ENCODE measurements at regions not wholly inside any gene's neighbourhood (a gene's known extent, or its start where the extent isn't known, plus 50 kb on each side); places are given as distances from the start of the nearest gene placed in this dataset.

DNA sequence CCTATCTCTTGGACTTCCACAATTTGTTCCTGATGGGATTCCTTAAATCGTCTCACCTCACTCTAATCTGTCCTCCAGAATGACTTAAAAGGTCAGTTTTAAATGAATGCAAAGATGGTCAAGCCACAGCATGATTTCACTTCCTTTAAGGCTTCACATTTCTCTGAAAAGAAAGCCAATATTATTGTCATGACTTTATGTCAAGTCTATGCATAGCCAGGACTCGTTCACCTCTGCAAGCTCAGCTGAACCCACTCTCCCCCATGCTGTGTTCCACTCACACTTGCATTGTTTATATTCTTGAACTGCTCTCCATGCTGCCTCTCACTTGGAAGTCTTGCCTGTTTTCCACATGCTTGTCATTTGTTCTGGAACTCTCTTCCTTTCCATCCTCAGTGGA lies 298.4 kb upstream of the MMADHC start:
- TF ChIP-seq, protein P1, sequence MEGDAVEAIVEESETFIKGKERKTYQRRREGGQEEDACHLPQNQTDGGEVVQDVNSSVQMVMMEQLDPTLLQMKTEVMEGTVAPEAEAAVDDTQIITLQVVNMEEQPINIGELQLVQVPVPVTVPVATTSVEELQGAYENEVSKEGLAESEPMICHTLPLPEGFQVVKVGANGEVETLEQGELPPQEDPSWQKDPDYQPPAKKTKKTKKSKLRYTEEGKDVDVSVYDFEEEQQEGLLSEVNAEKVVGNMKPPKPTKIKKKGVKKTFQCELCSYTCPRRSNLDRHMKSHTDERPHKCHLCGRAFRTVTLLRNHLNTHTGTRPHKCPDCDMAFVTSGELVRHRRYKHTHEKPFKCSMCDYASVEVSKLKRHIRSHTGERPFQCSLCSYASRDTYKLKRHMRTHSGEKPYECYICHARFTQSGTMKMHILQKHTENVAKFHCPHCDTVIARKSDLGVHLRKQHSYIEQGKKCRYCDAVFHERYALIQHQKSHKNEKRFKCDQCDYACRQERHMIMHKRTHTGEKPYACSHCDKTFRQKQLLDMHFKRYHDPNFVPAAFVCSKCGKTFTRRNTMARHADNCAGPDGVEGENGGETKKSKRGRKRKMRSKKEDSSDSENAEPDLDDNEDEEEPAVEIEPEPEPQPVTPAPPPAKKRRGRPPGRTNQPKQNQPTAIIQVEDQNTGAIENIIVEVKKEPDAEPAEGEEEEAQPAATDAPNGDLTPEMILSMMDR (IDR thresholded peaks at IDR 0.05) = no peak
- no peak for TF ChIP-seq ZFX (IDR thresholded peaks at IDR 0.05; ENCODE audit: borderline replicate concordance)
- H3K27ac ChIP-seq = no peak overlapping the region

DNA sequence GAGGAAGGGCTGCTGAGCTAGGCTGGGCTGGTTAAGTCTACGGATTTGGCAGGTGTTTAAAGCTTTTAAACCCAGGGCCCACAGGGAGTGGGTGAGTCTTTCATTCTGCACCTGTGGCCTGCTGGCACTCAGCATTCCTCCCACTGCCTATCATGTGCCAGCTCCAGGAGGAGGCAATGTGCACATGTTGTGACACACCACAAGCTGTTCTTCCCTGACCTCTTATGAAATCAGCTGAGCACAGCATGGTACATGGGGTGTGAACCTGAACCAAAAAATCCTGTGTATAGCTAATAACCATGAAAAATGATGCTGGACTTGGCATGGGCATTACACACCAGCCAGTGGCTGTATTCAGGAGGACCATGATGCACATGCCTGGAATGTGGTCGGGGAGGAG lies 297.9 kb upstream of the MMADHC start:
- no peak for TF ChIP-seq ZFX (IDR thresholded peaks at IDR 0.05; ENCODE audit: borderline replicate concordance)
- TF ChIP-seq, protein P1 (IDR thresholded peaks at IDR 0.05) = no peak
- H3K27ac ChIP-seq = no peak overlapping the region

GRCh38 chr2:149884871-149885270 lies 297.3 kb upstream of the MMADHC start:
- H3K27ac ChIP-seq = no peak overlapping the region
- no peak for TF ChIP-seq ZFX (IDR thresholded peaks at IDR 0.05; ENCODE audit: borderline replicate concordance)
- TF ChIP-seq, protein P1 (IDR thresholded peaks at IDR 0.05) = no peak

GRCh38 chr2:149877913-149878312 lies 290.3 kb upstream of the MMADHC start:
- TF ChIP-seq ZFX (IDR thresholded peaks at IDR 0.05; ENCODE audit: borderline replicate concordance) = no peak
- TF ChIP-seq, protein P1 (IDR thresholded peaks at IDR 0.05) = no peak
- no peak overlapping the region for H3K27ac ChIP-seq

GRCh38 chr2:149877074-149877473 lies 289.5 kb upstream of the MMADHC start:
- no peak overlapping the region for H3K27ac ChIP-seq
- TF ChIP-seq ZFX (IDR thresholded peaks at IDR 0.05; ENCODE audit: borderline replicate concordance) = no peak
- TF ChIP-seq, protein P1 (IDR thresholded peaks at IDR 0.05) = no peak

DNA sequence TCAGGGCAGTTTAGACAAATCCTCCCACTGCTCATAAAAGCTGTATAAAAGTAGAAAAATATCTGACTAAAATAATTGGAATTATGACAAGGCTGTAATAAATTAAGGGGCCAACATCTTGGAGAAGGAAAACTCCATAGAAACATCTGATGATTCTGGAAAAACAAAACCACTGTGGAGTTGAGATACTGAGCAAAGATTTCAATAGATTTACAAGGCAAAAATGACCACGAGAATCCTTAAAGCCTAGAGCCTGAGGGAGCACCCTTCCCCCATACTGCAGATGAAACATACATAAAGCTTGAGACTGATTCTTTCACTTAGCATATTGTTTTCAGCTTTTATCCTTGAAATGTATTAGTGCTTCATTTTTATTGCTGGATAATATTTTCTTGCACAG lies 286.4 kb upstream of the MMADHC start:
- TF ChIP-seq, protein P1 (IDR thresholded peaks at IDR 0.05) = no peak
- TF ChIP-seq ZFX (IDR thresholded peaks at IDR 0.05; ENCODE audit: borderline replicate concordance) = no peak

GRCh38 chr2:149872638-149873150 lies 285.1 kb upstream of the MMADHC start:
- TF ChIP-seq ZFX (IDR thresholded peaks at IDR 0.05; ENCODE audit: borderline replicate concordance) = no peak
- TF ChIP-seq, protein P1 (IDR thresholded peaks at IDR 0.05) = no peak
- H3K27ac ChIP-seq = no peak overlapping the region

More for the DNA sequence above, 286.4 kb upstream of the MMADHC start:
- no peak overlapping the region for H3K27ac ChIP-seq
